HAP-1 (cell line): ENCODE measurements at regions not wholly inside any gene's neighbourhood (a gene's known extent, or its start where the extent isn't known, plus 50 kb on each side); places are given as distances from the start of the nearest gene placed in this dataset.
"Not testable (repeated sequence)": the region's sequence is repeated elsewhere in the genome, so short reads cannot be mapped to it uniquely, and the experiment has no call there.

Source experiments
- DNase-seq, 2 experiments: peaks; one replicate each; pipeline ENCODE4 v3.0.0-alpha.2; 2016 to 2020; ENCODE audit warnings: low spot score in 2 of 2
- H3K27me3 ChIP-seq: fragments of 250-450 bp; sonication (Bioruptor Pico); 2 replicates; pipeline ENCODE4 v1.5.1; 2020; ENCODE audit warnings: low read depth, mild to moderate bottlenecking, moderate library complexity
- H3K36me3 ChIP-seq: fragments of 250-450 bp; sonication (Bioruptor Pico); replicated peaks from 2 replicates; pipeline ENCODE4 v1.5.1; 2020; ENCODE audit warnings: mild to moderate bottlenecking
- H3K4me1 ChIP-seq: fragments of 250-450 bp; sonication (Bioruptor Pico); 2 replicates; pipeline ENCODE4 v1.5.1; 2020; ENCODE audit warnings: mild to moderate bottlenecking
- H3K4me3 ChIP-seq: fragments of 250-450 bp; sonication (Bioruptor Pico); 2 replicates; pipeline ENCODE4 v1.5.1; 2020; ENCODE audit warnings: mild to moderate bottlenecking, moderate library complexity
- H3K9me3 ChIP-seq: fragments of 250-450 bp; sonication (Bioruptor Pico); 2 replicates; pipeline ENCODE4 v1.5.1; 2020; ENCODE audit warnings: mild to moderate bottlenecking, moderate library complexity
- in situ Hi-C: fragments of 300-500 bp; cut with MboI; formaldehyde crosslinking; loops from 3 replicates; pipeline ENCODE4 v1.14.3; 2020; ENCODE audit warnings: low sequenced_read_pairs, inconsistent platforms, mixed read lengths

DNA sequence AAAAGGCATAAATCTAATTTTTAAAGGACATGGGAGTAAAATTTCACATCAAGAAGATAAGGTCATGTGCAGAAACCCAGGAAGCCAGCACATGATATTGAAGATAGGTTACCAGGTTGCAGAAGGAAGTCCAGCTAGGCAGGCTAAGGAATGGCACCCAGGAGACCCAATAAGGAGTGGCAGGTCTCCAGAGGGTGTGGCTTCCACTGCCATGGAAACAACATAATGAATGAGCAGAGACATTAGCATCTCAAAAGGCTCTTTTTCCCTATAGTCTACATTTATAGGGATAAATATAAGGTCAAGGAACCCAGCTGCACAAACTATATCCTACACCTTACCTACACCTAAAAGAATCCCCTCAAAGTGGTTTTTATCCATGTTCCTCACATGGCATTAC lies 275.9 kb downstream of the RPS29 start:
- Histone ChIP-seq H3K36me3 (no peaks in the 10 kb centered on the region), H3K4me1 (no peaks in the 10 kb centered on the region), H3K4me3 (no peak overlapping the region), H3K9me3 (no peaks in the 10 kb centered on the region), H3K27me3 (peaks cover 2% of the 10 kb centered on the region; the same call in 1 of the 2 replicates)
- in situ Hi-C loops: no loop called here
- peak; percentile 68 for DNase-seq

DNA sequence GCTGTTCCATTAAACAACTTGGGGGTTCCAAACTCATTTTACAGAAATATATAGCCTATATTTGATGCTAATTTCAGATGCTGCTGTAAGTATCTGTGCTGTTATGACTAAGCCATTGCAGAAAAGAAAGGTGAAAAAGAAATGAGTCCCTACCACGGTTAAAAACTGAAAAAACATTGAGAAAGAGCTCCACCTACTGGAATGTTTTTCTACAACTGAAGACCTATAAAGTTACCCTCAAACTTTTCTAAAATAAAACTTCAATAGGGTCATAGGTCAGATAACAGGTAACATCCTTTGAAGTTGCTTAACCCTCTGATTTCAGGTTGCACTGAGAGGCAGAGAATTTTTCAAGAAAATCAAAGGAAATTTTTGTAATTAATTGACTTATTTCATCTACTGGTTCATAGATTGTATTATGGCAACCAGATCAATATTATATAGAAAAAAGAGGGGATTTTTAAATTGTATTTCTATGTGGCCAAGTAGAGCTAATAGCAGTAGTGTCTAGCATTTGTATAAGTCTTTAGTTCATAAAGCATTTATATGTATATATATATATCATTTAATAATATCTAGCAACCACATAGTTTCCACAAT lies 279.9 kb downstream of the RPS29 start:
- H3K4me3 ChIP-seq: no peak overlapping the region
- H3K9me3 ChIP-seq: no peaks in the 10 kb centered on the region
- H3K36me3 ChIP-seq: no peaks in the 10 kb centered on the region
- peak in 1 of 2 experiments; percentile 30 for DNase-seq
- in situ Hi-C loops: no loop called here
- no peaks in the 10 kb centered on the region for H3K27me3 ChIP-seq
- no peaks in the 10 kb centered on the region for H3K4me1 ChIP-seq

DNA sequence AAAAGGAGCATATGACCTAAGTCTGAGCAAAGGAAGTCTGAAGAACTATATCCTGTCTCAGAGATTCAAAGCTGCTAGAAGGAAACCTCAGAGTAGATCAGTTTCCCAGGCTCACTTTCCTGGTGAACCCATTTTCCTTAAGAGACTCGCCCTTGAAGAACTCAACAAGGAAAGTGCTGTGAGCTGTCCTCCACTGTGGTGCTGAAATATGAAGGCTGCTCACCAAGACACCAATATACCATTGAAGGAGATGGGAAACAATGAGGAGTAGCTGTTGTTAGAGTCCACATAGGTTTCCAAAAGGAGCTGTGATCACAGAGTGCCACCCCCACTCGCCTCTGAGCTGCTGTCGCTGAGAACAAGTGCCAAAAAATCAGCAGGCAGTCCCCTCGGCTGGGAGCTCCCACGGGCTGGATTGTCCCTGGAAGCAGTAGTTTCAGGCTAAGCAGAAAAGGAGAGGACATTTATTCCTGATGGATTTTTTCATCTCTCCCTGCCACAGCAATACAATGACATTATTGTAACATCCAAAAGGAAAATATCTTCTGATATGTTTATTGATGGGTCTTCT lies 282.1 kb downstream of the RPS29 start:
- Histone ChIP-seq H3K9me3 (no peaks in the 10 kb centered on the region), H3K36me3 (no peaks in the 10 kb centered on the region), H3K27me3 (no peaks in the 10 kb centered on the region), H3K4me1 (no peaks in the 10 kb centered on the region), H3K4me3 (no peak overlapping the region)
- in situ Hi-C loops: no loop called here
- peak in 1 of 2 experiments; percentile 36 for DNase-seq

DNA sequence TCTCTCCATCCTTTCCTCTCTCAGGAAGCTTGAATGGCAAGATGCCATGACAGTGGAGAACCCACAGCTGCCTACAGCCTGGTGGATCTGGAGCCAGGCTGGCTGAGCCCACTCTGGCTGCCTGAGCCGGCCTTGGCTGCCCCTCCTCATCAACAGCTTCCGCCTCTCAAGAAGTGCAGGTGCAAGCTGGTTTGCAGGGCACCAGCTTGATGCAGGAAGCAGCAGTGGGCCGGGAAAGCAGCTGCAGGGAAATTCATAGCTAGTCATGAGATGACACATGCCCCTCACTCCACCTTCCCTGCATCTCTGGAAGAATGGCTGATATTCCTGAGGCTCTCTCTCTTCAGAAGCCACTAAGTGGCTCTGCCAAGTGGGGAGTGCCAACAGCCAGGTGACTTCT lies 289.1 kb downstream of the RPS29 start:
- H3K27me3 ChIP-seq: no peaks in the 10 kb centered on the region
- H3K36me3 ChIP-seq: no peaks in the 10 kb centered on the region
- no peaks in the 10 kb centered on the region for H3K9me3 ChIP-seq
- no peak overlapping the region for H3K4me3 ChIP-seq
- no peaks in the 10 kb centered on the region for H3K4me1 ChIP-seq
- in situ Hi-C loops: no loop called here
- no peak for DNase-seq

DNA sequence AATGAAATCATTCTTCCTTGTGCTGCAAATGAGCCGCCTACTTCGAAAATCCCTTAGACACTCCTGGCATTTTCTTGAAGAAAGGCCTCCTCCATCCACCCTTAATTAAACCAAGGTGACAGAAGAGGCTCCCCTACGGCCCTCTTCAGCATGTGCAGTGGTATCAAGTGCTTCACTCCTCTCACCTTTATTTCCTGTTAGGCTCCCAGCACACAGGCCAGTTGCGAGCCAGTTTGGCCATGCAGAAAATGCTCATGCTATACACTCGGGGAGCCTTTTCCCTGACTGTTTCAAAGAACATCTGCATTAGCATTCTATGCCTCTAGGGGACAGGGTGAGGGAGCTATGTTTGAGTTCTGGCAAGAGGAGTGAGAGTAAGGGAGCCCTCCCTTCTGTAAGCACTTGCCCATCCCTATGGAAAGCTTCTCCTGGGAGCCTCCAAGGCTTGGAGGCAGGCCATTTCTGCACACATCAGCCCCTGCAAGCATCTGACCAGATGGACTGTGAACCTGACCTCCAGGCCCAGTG lies 291.5 kb downstream of the RPS29 start:
- Histone ChIP-seq H3K9me3 (no peaks in the 10 kb centered on the region), H3K4me1 (no peaks in the 10 kb centered on the region), H3K27me3 (no peaks in the 10 kb centered on the region), H3K4me3 (no peak overlapping the region), H3K36me3 (no peaks in the 10 kb centered on the region)
- DNase-seq: no peak
- in situ Hi-C loops: no loop called here

DNA sequence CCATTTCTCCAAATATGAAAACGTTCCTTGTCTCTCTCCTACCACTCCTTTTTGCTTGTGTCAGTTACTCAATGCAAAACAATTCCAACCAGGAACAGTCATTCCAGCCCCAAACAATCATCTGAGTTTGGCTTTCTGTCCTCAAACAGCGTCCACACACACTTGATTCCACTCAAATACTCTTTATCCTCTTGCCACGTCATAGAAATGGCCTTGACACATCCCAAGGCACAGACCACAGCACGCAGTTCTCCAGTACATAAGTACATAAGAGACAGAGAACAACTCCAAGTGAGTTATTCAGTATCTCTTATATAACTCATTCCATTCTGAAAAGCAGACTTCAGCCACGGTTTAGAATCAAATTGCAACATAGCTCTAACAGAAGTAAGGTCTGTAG lies 299.2 kb downstream of the RPS29 start:
- DNase-seq: no peak
- Histone ChIP-seq H3K4me3 (no peak overlapping the region), H3K4me1 (no peaks in the 10 kb centered on the region), H3K9me3 (no peaks in the 10 kb centered on the region), H3K36me3 (no peaks in the 10 kb centered on the region), H3K27me3 (peaks cover 2% of the 10 kb centered on the region; the same call in 1 of the 2 replicates)
- in situ Hi-C loops: no loop called here

DNA sequence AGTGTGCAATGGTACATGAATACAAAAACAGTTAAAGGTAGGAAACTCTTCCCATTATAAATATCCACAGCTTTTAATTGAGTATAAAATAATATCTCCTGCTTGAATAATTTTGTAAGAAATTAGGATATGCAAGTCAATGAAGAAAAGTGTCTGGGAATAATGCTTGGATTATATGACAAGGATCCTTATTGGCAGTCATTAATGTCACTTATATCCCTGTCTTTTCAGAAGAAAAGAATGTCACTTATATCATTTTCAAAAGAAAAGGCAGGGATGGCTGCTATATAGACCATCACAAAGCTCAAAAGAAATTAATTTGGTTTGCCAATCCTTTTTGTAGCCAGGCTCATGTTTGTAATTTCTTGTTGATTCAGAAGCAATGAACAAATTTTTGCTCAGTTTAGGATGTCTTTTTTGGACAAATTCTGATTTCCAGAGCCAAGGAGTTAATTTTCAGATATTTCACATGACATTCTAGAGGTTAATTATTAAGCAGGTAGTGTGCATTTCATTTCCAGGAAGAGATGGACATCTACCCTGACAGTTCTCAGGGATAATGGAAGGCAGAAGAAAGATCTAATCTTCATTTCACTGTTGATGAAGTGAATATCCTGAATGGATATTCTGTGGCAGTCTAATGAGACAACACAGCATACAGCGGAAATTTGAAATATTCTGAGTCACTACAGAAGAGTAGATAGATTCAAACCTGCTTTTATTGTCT lies 299.8 kb downstream of the RPS29 start:
- Histone ChIP-seq H3K4me3 (no peak overlapping the region), H3K27me3 (peaks cover 2% of the 10 kb centered on the region; the same call in 1 of the 2 replicates), H3K36me3 (no peaks in the 10 kb centered on the region), H3K4me1 (no peaks in the 10 kb centered on the region), H3K9me3 (no peaks in the 10 kb centered on the region)
- in situ Hi-C loops: no loop called here
- no peak for DNase-seq

DNA sequence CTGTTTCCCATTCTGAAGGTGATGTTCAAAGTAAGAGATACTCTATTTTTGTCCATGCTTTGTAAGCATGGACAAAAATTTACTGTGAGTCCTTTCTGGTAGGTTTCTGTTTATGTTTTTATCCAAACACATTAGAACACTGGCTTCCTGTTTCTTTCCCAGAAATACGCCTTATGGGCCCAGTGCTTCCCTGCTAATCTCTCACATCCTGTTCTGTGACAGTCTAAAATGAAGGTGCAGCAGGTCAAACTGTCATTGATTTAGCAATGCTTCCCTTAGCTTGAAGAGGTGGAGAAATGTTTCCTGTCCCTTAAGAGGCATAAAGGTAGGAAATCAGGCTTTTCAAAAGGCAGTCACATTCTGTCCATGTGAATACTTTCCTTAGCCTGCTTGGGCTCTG lies 305.6 kb downstream of the RPS29 start:
- no peak for DNase-seq
- Histone ChIP-seq H3K27me3 (0 out of 2 replicates have a peak, but pooled peaks cover 2% of the 10 kb centered on the region), H3K4me1 (no peaks in the 10 kb centered on the region), H3K36me3 (no peaks in the 10 kb centered on the region), H3K9me3 (no peaks in the 10 kb centered on the region), H3K4me3 (no peak overlapping the region)
- in situ Hi-C loops: no loop called here

DNA sequence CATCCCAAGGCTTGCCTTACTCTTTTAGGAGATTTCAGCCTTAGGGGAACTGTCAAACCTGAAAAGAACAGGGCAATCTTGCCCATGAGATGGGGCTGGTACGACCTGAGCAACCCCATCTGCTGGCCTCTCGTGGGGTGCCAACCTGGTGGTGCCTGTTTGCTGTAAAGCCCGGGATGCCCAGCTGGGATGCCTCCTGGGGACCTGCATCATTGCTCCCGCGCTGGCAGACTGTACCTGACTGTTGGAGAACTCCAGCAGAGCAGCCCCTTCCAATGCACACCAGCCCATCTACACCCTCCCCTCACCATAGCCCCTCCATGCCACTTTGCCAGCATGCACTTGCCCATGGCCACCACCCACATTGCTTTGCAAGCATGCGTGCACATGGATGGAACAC lies 335.7 kb downstream of the RPS29 start:
- Histone ChIP-seq H3K4me3 (no peak overlapping the region), H3K36me3 (no peaks in the 10 kb centered on the region), H3K9me3 (no peaks in the 10 kb centered on the region), H3K4me1 (no peaks in the 10 kb centered on the region), H3K27me3 (no peaks in the 10 kb centered on the region)
- no peak for DNase-seq
- in situ Hi-C loops: no loop called here

DNA sequence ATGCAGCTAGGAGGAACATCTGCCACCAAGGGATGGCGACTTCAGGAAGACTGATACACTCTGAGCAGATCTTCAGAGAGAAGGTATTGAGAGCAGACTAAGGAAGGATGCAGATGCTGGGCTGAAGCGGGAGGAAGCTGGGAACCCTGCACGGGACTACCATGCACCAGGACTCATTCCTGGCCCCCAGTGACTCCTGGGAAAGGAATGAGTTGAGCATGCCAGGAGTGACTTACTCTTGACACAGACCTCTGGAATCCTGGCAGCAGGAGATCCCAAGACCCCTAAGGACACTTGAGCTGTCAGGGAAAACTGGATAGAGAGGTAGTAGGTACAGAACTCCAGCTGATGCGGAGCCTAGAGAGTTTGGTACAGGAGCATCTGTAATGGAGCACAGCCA lies 336.1 kb downstream of the RPS29 start:
- Histone ChIP-seq H3K4me1 (no peaks in the 10 kb centered on the region), H3K27me3 (no peaks in the 10 kb centered on the region), H3K9me3 (no peaks in the 10 kb centered on the region), H3K4me3 (no peak overlapping the region), H3K36me3 (no peaks in the 10 kb centered on the region)
- in situ Hi-C loops: no loop called here
- no peak for DNase-seq

DNA sequence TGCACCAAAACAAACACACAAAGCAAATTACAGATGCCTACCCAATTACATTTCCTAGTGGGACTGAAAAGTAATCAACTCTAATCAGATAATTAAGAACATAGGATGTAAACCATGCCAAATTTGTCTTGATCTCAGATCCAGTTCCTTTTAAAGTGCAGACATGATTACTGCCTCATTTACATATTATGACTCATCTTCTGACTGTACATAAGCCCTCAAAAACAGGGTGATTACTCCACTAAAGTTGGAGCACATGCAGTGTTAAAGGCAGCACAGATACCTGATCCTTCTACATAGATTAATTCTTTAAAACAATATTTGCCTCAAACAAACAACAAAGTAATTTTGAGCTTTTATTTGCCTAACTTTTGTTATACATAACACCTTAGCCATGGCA lies 337.2 kb downstream of the RPS29 start:
- Histone ChIP-seq H3K4me3 (no peak overlapping the region), H3K9me3 (no peaks in the 10 kb centered on the region), H3K4me1 (no peaks in the 10 kb centered on the region), H3K27me3 (no peaks in the 10 kb centered on the region), H3K36me3 (no peaks in the 10 kb centered on the region)
- no peak for DNase-seq
- in situ Hi-C loops: no loop called here

DNA sequence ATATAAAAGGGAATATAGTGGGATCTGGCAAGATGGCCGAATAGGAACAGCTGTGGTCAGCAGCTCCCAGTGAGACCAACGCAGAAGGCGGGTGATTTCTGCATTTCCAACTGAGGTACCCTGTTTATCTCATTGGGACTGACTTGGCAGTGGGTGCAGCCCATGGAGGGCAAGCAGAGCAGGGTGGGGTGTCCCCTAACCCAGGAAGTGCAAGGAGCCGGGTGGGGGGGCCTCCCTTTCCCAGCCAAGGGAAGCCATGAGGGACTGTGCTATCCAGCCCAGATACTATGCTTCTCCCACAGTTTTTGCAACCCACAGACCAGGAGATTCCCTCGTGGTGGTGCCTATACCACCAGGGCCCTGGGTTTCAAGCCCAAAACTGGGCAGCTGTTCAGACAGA lies 342.4 kb downstream of the RPS29 start:
- H3K9me3 ChIP-seq, H3K4me1 ChIP-seq, H3K4me3 ChIP-seq, DNase-seq, H3K27me3 ChIP-seq, in situ Hi-C loops, H3K36me3 ChIP-seq: not testable (repeated sequence)

DNA sequence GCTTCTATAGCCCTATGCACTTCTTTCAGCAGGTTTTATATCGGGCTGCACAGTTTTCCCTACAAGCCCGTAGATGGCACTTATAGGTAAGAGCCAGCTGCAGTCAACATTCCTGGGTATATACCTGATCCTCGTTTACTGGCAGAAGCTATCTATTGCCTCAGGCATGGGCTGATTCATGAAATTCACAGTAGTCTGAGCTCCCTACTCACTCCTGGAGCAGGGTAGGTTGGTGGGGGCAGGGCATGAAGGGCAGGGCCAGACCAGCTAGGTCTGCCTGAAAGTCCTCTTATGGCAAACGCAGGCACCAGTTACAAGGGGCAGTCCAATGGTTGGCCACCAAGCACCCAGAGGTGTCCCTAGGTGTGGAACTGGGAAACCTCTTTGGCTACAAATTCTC lies 345.8 kb downstream of the RPS29 start:
- no peaks in the 10 kb centered on the region for H3K9me3 ChIP-seq
- no peaks in the 10 kb centered on the region for H3K36me3 ChIP-seq
- H3K4me1 ChIP-seq: no peaks in the 10 kb centered on the region
- DNase-seq: no peak
- H3K27me3 ChIP-seq: no peaks in the 10 kb centered on the region
- no peak overlapping the region for H3K4me3 ChIP-seq
- in situ Hi-C loops: no loop called here

DNA sequence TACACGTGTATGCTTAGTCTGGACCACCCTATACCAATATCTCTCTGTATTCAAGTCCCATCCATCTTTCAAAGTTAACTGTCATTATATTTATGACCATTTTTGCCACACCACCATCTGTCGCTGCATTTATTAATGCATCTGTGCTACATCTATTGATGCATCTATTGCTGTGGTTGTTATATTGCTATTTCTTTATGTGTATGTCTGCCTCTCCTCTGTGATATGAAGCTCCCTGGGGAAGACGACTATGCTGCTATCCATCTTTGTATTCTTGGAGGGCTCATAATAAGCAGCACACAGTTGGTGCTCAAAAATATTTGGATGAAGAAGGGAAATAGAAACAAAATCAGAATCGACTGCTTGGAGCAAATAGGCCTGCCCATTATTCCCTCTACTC lies 357.6 kb downstream of the RPS29 start:
- in situ Hi-C loops: no loop called here

More for the DNA sequence above, 357.6 kb downstream of the RPS29 start:
- Histone ChIP-seq H3K27me3 (no peaks in the 10 kb centered on the region), H3K4me1 (no peaks in the 10 kb centered on the region), H3K4me3 (no peak overlapping the region), H3K36me3 (no peaks in the 10 kb centered on the region), H3K9me3 (no peaks in the 10 kb centered on the region)
- DNase-seq: no peak
